Testis (tissue), 2 donors: ENCODE measurements at regions not wholly inside any gene's neighbourhood (a gene's known extent, or its start where the extent isn't known, plus 50 kb on each side); places are given as distances from the start of the nearest gene placed in this dataset.

Experiments
- DNase-seq: peaks from one replicate; pipeline ENCODE4 v3.0.0-alpha.2; 2019
- H3K27ac ChIP-seq, 2 donors: fragments of 200-600 bp; sonication (generic); one replicate each; pipeline ENCODE4 v1.5.1; 2019
- H3K27me3 ChIP-seq: fragments of 200-600 bp; sonication (generic); one replicate; pipeline ENCODE4 v1.5.1; 2019
- H3K36me3 ChIP-seq: fragments of 200-600 bp; sonication (generic); one replicate; pipeline ENCODE4 v1.5.1; 2017; ENCODE audit warnings: low read depth; ENCODE audit errors: missing control alignments
- H3K4me1 ChIP-seq: fragments of 200-600 bp; sonication (generic); one replicate; pipeline ENCODE4 v1.5.1; 2019
- H3K4me3 ChIP-seq, 2 donors: fragments of 200-600 bp; sonication (generic); one replicate each; pipeline ENCODE4 v1.5.1; 2017 to 2019
- H3K9me3 ChIP-seq: fragments of 200-600 bp; sonication (generic); one replicate; pipeline ENCODE4 v1.5.1; 2017
- POLR2A ChIP-seq: fragments of 450-650 bp; IDR thresholded peaks from one replicate; pipeline ENCODE4 v1.6.1; 2017; ENCODE audit warnings: antibody characterized with exemption, mild to moderate bottlenecking, moderate library complexity
- WGBS, 2 donors: methylation state at CpG; one replicate each; pipeline ENCODE4 v1.1.5; 2018; 5-methylcytosine and 5-hydroxymethylcytosine counted together
- intact Hi-C: fragments of 100-400 bp; cut with DNase I; formaldehyde crosslinking; loops from one replicate; pipeline ENCODE4 v1.15.1; 2023; ENCODE audit warnings: low total_unique reads
- TF ChIP-seq, protein P1 (sequence below), 3 experiments: fragments of 450-650 bp in 2 of 3; fragments of 200-600 bp in 1 of 3; sonication (generic) in 1 of 3; IDR thresholded peaks; one replicate each; pipeline ENCODE4 v1.5.1; 2016 to 2019; ENCODE audit warnings: antibody characterized with exemption in 3 of 3, mild to moderate bottlenecking in 2 of 3, moderate library complexity in 1 of 3

- H3K36me3 ChIP-seq = no peaks in the 10 kb centered on the region
- no peaks in the 10 kb centered on the region for H3K27me3 ChIP-seq
- intact Hi-C loops = no loop called here
- H3K4me3 ChIP-seq = no peak overlapping the region
- H3K4me1 ChIP-seq = no peaks in the 10 kb centered on the region
- no peak overlapping the region for H3K27ac ChIP-seq
- no peaks in the 10 kb centered on the region for H3K9me3 ChIP-seq
- TF ChIP-seq POLR2A = no peak
- TF ChIP-seq, protein P1, sequence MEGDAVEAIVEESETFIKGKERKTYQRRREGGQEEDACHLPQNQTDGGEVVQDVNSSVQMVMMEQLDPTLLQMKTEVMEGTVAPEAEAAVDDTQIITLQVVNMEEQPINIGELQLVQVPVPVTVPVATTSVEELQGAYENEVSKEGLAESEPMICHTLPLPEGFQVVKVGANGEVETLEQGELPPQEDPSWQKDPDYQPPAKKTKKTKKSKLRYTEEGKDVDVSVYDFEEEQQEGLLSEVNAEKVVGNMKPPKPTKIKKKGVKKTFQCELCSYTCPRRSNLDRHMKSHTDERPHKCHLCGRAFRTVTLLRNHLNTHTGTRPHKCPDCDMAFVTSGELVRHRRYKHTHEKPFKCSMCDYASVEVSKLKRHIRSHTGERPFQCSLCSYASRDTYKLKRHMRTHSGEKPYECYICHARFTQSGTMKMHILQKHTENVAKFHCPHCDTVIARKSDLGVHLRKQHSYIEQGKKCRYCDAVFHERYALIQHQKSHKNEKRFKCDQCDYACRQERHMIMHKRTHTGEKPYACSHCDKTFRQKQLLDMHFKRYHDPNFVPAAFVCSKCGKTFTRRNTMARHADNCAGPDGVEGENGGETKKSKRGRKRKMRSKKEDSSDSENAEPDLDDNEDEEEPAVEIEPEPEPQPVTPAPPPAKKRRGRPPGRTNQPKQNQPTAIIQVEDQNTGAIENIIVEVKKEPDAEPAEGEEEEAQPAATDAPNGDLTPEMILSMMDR (IDR thresholded peaks at IDR 0.05) = no peak
- no peak for DNase-seq
- WGBS, 2 donors = 82 to 90% methylated on average over 5 of the region's 5 CpGs
Observed at GRCh38 chr11:131295986-131296385, 74.4 kb upstream of the NTM start.

GRCh38 chr11:131297441-131297840 lies 73.0 kb upstream of the NTM start:
- Histone ChIP-seq H3K36me3 (no peaks in the 10 kb centered on the region), H3K9me3 (no peaks in the 10 kb centered on the region), H3K4me3 (no peak overlapping the region), H3K4me1 (no peaks in the 10 kb centered on the region), H3K27ac (no peak overlapping the region), H3K27me3 (no peaks in the 10 kb centered on the region)
- WGBS, 2 donors = 88 to 90% methylated on average over 6 of the region's 6 CpGs
- intact Hi-C loops = no loop called here
- no peak for DNase-seq
- no peak for TF ChIP-seq POLR2A
- TF ChIP-seq, protein P1 (IDR thresholded peaks at IDR 0.05) = no peak

DNA sequence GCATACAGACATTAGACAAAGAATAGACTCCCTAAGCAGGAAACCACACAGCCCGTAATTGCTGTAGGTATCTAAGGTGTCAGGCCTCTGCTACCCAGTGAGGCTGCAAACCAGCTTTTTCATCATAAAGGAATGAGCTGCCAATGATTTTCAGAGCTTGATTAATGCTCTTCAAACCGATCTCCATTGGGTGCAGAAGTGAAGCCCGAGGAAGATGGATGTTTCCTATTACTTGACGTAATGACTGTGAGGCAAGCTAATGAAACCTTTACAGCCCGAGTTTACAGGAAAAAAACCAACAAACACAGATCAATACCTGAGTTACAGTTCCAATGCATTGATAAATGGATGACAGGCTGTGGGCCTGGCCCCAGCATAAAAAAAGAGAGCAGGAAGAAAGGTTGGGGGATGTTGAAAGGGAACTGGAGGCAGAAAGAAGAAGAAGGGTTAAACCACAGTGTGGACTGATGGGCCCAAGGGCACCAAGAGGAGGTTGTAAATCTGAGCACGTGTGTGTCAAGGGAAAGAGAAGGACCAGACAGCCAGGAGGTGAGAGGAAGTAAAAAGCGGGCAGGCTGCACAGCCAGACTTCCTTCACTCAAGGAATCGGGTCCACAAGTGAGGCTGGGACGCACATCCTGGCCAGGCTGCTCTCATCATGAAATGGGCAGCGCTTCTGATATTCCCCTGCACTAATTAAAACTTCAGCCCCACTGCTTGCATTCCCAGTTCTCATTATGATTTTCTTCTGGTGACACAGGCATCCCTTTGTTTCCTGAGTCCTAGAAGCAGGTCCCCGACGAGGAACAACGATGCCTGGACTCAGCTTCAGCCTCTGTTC lies 70.6 kb upstream of the NTM start:
- Histone ChIP-seq H3K4me3 (no peak overlapping the region), H3K27me3 (no peaks in the 10 kb centered on the region), H3K9me3 (no peaks in the 10 kb centered on the region), H3K36me3 (no peaks in the 10 kb centered on the region), H3K4me1 (no peaks in the 10 kb centered on the region), H3K27ac (no peak overlapping the region)
- intact Hi-C loops = no loop called here
- no peak for DNase-seq
- no peak for TF ChIP-seq POLR2A
- TF ChIP-seq, protein P1 (IDR thresholded peaks at IDR 0.05) = no peak
- 62 to 66% methylated on average over 13 of the region's 13 CpGs for WGBS, 2 donors

DNA sequence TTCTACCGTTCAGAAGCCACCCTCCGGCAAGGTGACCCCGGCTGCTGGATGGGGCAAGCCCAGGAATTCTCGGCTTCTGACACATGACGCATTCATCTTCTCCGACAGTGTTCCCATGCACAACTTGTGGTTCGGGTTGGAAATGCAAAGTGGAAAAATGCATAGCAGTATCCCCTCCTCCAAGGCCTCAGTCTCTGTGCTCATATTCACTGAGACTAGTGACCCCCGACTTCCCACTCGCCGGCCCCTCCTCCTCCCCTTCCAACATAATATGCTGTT lies 70.0 kb upstream of the NTM start:
- no peaks in the 10 kb centered on the region for H3K36me3 ChIP-seq
- no peak for DNase-seq
- no peaks in the 10 kb centered on the region for H3K27me3 ChIP-seq
- H3K4me1 ChIP-seq = no peaks in the 10 kb centered on the region
- no peak overlapping the region for H3K27ac ChIP-seq
- intact Hi-C loops = no loop called here
- TF ChIP-seq POLR2A = no peak
- TF ChIP-seq, protein P1 (IDR thresholded peaks at IDR 0.05) = no peak
- 44 to 59% methylated on average over 10 of the region's 10 CpGs for WGBS, 2 donors
- no peak overlapping the region for H3K4me3 ChIP-seq
- H3K9me3 ChIP-seq = no peaks in the 10 kb centered on the region

GRCh38 chr11:131301306-131301705 lies 69.1 kb upstream of the NTM start:
- Histone ChIP-seq H3K27me3 (no peaks in the 10 kb centered on the region), H3K9me3 (no peaks in the 10 kb centered on the region), H3K27ac (no peak overlapping the region), H3K36me3 (no peaks in the 10 kb centered on the region), H3K4me3 (no peak overlapping the region), H3K4me1 (no peaks in the 10 kb centered on the region)
- DNase-seq = no peak
- intact Hi-C loops = no loop called here
- TF ChIP-seq POLR2A = no peak
- TF ChIP-seq, protein P1 (IDR thresholded peaks at IDR 0.05) = no peak
- 80 to 91% methylated on average over 5 of the region's 5 CpGs for WGBS, 2 donors
